ENCODE measurements at regions not wholly inside any gene's neighbourhood (a gene's known extent, or its start where the extent isn't known, plus 50 kb on each side); places are given as distances from the start of the nearest gene placed in this dataset.

DNA sequence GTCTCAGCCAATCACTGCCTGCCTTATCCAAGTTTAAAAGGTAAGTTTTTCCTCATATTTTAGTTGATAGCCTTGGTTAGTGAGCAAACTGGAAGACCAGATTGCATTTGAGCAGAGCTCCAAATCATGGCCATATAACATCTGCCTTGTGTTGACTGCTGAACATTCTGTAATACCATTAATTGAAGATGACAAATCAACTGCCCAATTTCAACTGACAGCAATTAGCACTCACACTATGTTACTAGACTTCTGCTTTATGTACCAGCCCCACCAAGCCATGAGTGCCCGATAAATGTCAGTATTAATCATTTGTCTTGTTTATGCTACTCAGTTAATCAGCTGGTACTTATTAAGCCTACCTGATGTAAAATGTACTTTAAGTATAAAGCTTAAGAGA lies 83.1 kb downstream of the CGGBP1 start:
- no peak overlapping the region for H2AFZ ChIP-seq (ENCODE audit: low read length)
- TF ChIP-seq, protein P1, sequence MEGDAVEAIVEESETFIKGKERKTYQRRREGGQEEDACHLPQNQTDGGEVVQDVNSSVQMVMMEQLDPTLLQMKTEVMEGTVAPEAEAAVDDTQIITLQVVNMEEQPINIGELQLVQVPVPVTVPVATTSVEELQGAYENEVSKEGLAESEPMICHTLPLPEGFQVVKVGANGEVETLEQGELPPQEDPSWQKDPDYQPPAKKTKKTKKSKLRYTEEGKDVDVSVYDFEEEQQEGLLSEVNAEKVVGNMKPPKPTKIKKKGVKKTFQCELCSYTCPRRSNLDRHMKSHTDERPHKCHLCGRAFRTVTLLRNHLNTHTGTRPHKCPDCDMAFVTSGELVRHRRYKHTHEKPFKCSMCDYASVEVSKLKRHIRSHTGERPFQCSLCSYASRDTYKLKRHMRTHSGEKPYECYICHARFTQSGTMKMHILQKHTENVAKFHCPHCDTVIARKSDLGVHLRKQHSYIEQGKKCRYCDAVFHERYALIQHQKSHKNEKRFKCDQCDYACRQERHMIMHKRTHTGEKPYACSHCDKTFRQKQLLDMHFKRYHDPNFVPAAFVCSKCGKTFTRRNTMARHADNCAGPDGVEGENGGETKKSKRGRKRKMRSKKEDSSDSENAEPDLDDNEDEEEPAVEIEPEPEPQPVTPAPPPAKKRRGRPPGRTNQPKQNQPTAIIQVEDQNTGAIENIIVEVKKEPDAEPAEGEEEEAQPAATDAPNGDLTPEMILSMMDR (conservative IDR thresholded peaks at IDR 0.05) = no peak
- no peak overlapping the region for H2BK120ac ChIP-seq (ENCODE audit: low read depth, low read length, poor library complexity, severe bottlenecking)
- H2AK5ac ChIP-seq (ENCODE audit: insufficient read length, low read length) = no peak overlapping the region
- H3K4me1 Mint-ChIP-seq = peaks cover 3 to 4% of the 10 kb centered on the region in 2 experiments; a peak in 2 of 4 replicates
- no peak overlapping the region for H4K5ac ChIP-seq (ENCODE audit: insufficient read length, low read depth, low read length)
- H4K8ac ChIP-seq (replicated peaks; ENCODE audit: insufficient read length, low read depth, low read length) = no peak overlapping the region
- H3K4ac ChIP-seq (ENCODE audit: low read depth, low read length) = no peak overlapping the region
- no peak for DNase-seq
- H3K4me3 Mint-ChIP-seq = no peak overlapping the region
- H3K79me2 ChIP-seq (ENCODE audit: insufficient read depth, low read length) = no peaks in the 10 kb centered on the region
- WGBS (ENCODE audit: extremely low coverage, insufficient read length, low lambda C conversion rate) = no CpG with 5 or more reads among the region's 1 CpG
- H3K4me1 ChIP-seq (ENCODE audit: insufficient read depth, low read length) = no peaks in the 10 kb centered on the region
- no peak overlapping the region for H3K27ac ChIP-seq (ENCODE audit: insufficient read length, low read depth, low read length)
- H3T11ph ChIP-seq (ENCODE audit: low read length) = no peak overlapping the region
- no peaks in the 10 kb centered on the region for H3K79me1 ChIP-seq (ENCODE audit: insufficient read depth, low read depth, low read length, poor library complexity, severe bottlenecking)
- H3K36me3 Mint-ChIP-seq (ENCODE audit: insufficient read depth in 1 of 3, low read depth in 3 of 3) = peaks cover 0 to 2% (median 0%) of the 10 kb centered on the region in 3 experiments; a peak in 3 of 7 replicates
- no peak overlapping the region for H2BK12ac ChIP-seq (ENCODE audit: insufficient read length, low read depth, low read length)
- no peaks in the 10 kb centered on the region for H4K20me1 ChIP-seq (ENCODE audit: control insufficient read depth, insufficient read depth, insufficient read length)
- H3K18ac ChIP-seq (ENCODE audit: insufficient read length, low read depth, low read length) = no peak overlapping the region
- H3K27ac Mint-ChIP-seq = no peak overlapping the region
- no peak overlapping the region for H4K91ac ChIP-seq (ENCODE audit: insufficient read length, low read depth, low read length)
- H3K9ac ChIP-seq (ENCODE audit: extremely low read depth, insufficient read length, low read length) = no peak overlapping the region
- no peak overlapping the region for H3K14ac ChIP-seq (ENCODE audit: insufficient read depth, low read length)
- peaks cover 2% of the 10 kb centered on the region; the same call in 1 of the 2 replicates for H3K27me3 Mint-ChIP-seq (ENCODE audit: low read depth)
- no peak overlapping the region for H2BK5ac ChIP-seq (ENCODE audit: insufficient read length, low read length)
- H3K9me3 ChIP-seq (ENCODE audit: control insufficient read depth, low read depth, low read length) = peaks cover 12% of the 10 kb centered on the region
- peaks cover 17 to 21% of the 10 kb centered on the region in 2 experiments for H3K9me3 Mint-ChIP-seq
- no peak overlapping the region for H2BK20ac ChIP-seq (ENCODE audit: low read depth, low read length, poor library complexity, severe bottlenecking)
- H3K56ac ChIP-seq (ENCODE audit: insufficient read length, low read depth, low read length) = no peak overlapping the region
- no peak overlapping the region for H2BK15ac ChIP-seq (ENCODE audit: low read depth, low read length)
- H3K23ac ChIP-seq (ENCODE audit: insufficient read length, low read depth, low read length) = no peak overlapping the region
- no peak overlapping the region for H3K4me2 ChIP-seq (ENCODE audit: insufficient read depth, insufficient read length, low read length)
- H3K27me3 ChIP-seq (ENCODE audit: insufficient read depth, low read length) = no peaks in the 10 kb centered on the region
- H3K23me2 ChIP-seq (ENCODE audit: insufficient read length, low read depth, low read length, poor library complexity, severe bottlenecking) = no peaks in the 10 kb centered on the region

All from H9 (cell line).